Activated T-helper 17 cell treated with anti-CD3 and anti-CD28 coated beads, Interleukin-2, amount 50 U/mL, for 72 hours (primary cell): ENCODE measurements at regions not wholly inside any gene's neighbourhood (a gene's known extent, or its start where the extent isn't known, plus 50 kb on each side); places are given as distances from the start of the nearest gene placed in this dataset.
"Not testable (repeated sequence)": the region's sequence is repeated elsewhere in the genome, so short reads cannot be mapped to it uniquely, and the experiment has no call there.

Experiments used
- ATAC-seq: fragments of 150-1000 bp; cut with Tn5 transposase; replicated peaks from 2 replicates; pipeline ENCODE4 v1.10.0; 2021; ENCODE audit warnings: mild to moderate bottlenecking, moderate library complexity
- H3K27ac Mint-ChIP-seq: one replicate; pipeline ENCODE4 v1.8.0; 2022; ENCODE audit warnings: mixed read lengths
- H3K27me3 Mint-ChIP-seq: one replicate; pipeline ENCODE4 v1.8.0; 2022; ENCODE audit warnings: mixed read lengths
- H3K36me3 Mint-ChIP-seq: one replicate; pipeline ENCODE4 v1.8.0; 2022; ENCODE audit warnings: low read depth, mild to moderate bottlenecking, mixed read lengths
- H3K4me1 Mint-ChIP-seq: one replicate; pipeline ENCODE4 v1.8.0; 2022; ENCODE audit warnings: mixed read lengths
- H3K4me3 Mint-ChIP-seq: one replicate; pipeline ENCODE4 v1.8.0; 2022; ENCODE audit warnings: mild to moderate bottlenecking, mixed read lengths
- H3K9me3 Mint-ChIP-seq: one replicate; pipeline ENCODE4 v1.8.0; 2022; ENCODE audit warnings: mixed read lengths

DNA sequence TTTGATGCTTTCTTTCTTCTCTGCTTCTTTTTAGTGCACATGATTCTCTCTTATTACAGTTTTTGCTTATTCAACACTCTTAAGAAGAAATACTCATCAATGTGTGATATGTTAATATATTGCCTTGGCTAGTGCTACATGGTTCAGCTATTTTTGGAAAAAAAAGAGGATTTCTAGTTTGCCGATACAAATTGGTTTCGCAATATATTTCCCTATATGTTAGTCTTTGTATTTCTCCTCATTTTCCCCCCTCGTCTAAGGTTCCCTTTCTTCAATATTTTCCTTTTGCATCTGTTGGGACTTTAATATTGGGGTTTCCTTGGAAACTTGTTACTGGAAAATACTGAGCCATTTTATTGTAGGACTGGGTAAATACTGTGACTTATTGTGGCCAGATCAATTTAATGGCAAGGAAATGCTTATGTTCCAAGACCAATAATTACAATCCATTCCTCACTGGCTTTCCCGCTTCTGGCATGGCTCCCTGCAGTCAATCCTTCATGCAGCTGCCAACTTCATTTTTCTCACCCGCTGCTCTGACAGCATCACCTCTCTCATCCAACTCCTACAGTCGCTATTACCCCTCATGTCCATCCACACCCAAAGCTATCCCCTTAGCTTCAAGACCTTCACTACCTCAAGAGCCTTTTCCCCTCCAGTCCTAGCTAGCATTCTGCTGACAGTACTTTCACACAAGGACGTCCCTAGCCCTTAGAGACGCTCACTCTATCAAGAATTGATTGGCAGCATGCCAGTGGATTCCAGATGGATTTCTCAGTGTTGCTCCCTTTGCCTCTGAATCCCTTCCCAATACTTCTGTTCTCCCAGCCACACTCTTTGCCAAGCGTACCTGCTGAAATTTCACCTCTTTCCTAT lies 280.1 kb upstream of the TMTC4 start:
- H3K9me3 Mint-ChIP-seq, result no peaks in the 10 kb centered on the region
- no peak overlapping the region for H3K4me3 Mint-ChIP-seq
- peaks cover 12% of the 10 kb centered on the region for H3K27me3 Mint-ChIP-seq
- no peak overlapping the region for H3K27ac Mint-ChIP-seq
- ATAC-seq, result no peak
- H3K36me3 Mint-ChIP-seq, result no peaks in the 10 kb centered on the region
- no peaks in the 10 kb centered on the region for H3K4me1 Mint-ChIP-seq

DNA sequence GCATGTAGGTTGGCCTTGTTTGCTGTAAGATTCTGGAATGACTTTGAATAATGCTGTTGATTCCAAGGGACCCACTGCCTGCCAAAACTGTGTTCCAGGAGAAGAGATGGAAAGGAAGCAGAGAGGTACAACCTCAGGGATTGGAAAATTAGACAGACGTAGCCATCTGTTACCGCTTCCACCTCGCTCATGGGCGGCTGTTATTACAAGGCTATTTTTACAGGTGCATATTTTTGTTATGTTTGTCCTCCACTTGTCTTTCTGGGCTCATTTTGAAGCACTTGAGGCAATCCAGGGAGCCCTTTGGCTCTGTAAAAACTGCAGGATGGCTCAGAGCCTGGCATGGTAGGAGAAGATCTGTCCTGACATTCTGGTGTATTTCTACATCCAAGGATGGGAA lies 276.4 kb upstream of the TMTC4 start:
- Mint-ChIP-seq H3K27ac (no peak overlapping the region), H3K27me3 (peaks cover 6% of the 10 kb centered on the region), H3K36me3 (no peaks in the 10 kb centered on the region), H3K9me3 (peaks cover 6% of the 10 kb centered on the region), H3K4me1 (no peaks in the 10 kb centered on the region), H3K4me3 (no peak overlapping the region)
- no peak for ATAC-seq

GRCh38 chr13:100948937-100949336 lies 274.3 kb upstream of the TMTC4 start:
- H3K27me3 Mint-ChIP-seq, result peaks cover 13% of the 10 kb centered on the region
- not testable (repeated sequence) for H3K27ac Mint-ChIP-seq, ATAC-seq, H3K4me3 Mint-ChIP-seq, H3K36me3 Mint-ChIP-seq, H3K4me1 Mint-ChIP-seq, H3K9me3 Mint-ChIP-seq

- ATAC-seq, result no peak
- H3K36me3 Mint-ChIP-seq, result no peaks in the 10 kb centered on the region
- H3K4me1 Mint-ChIP-seq, result no peaks in the 10 kb centered on the region
- H3K27me3 Mint-ChIP-seq, result peaks cover 19% of the 10 kb centered on the region
- no peak overlapping the region for H3K27ac Mint-ChIP-seq
- no peak overlapping the region for H3K4me3 Mint-ChIP-seq
- H3K9me3 Mint-ChIP-seq, result peaks cover 6% of the 10 kb centered on the region
Measured at GRCh38 chr13:100946588-100946987, 272.0 kb upstream of the TMTC4 start.

DNA sequence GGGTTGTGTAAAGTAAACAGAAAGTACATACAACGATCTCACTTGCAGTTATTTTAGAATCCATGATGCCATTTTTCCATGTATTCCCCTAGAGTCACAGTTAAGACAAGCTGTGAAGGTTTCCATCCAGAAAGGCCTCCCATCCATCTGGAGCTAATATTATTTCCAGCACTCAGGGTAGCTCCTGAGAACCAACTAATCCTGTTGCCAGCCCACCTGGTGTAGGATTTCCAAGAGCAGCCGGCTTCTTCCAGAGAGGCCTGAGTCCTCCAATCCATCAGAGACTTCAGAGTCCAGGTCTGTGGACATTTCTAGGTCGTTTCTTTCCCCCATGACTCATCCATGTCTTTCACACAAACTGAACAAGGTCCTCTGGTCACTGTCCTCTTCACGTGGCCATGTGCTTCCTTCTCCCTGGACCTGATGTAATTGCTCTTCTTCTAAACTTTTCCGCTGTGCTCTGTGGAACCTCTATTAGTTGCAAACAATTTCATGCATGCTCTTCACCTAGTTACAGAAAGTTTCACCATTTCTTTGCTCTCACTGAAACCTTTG lies 270.3 kb upstream of the TMTC4 start:
- no peaks in the 10 kb centered on the region for H3K4me1 Mint-ChIP-seq

GRCh38 chr13:100942742-100943141 lies 268.1 kb upstream of the TMTC4 start:
- H3K4me3 Mint-ChIP-seq, result no peak overlapping the region
- peaks cover 8% of the 10 kb centered on the region for H3K9me3 Mint-ChIP-seq
- no peak for ATAC-seq
- no peak overlapping the region for H3K27ac Mint-ChIP-seq
- H3K27me3 Mint-ChIP-seq, result peaks cover 28% of the 10 kb centered on the region
- H3K4me1 Mint-ChIP-seq, result no peaks in the 10 kb centered on the region
- H3K36me3 Mint-ChIP-seq, result no peaks in the 10 kb centered on the region

More for the DNA sequence above, 270.3 kb upstream of the TMTC4 start:
- peaks cover 25% of the 10 kb centered on the region for H3K27me3 Mint-ChIP-seq
- no peak overlapping the region for H3K4me3 Mint-ChIP-seq
- H3K36me3 Mint-ChIP-seq, result no peaks in the 10 kb centered on the region
- H3K27ac Mint-ChIP-seq, result no peak overlapping the region
- ATAC-seq, result no peak
- peaks cover 6% of the 10 kb centered on the region for H3K9me3 Mint-ChIP-seq

DNA sequence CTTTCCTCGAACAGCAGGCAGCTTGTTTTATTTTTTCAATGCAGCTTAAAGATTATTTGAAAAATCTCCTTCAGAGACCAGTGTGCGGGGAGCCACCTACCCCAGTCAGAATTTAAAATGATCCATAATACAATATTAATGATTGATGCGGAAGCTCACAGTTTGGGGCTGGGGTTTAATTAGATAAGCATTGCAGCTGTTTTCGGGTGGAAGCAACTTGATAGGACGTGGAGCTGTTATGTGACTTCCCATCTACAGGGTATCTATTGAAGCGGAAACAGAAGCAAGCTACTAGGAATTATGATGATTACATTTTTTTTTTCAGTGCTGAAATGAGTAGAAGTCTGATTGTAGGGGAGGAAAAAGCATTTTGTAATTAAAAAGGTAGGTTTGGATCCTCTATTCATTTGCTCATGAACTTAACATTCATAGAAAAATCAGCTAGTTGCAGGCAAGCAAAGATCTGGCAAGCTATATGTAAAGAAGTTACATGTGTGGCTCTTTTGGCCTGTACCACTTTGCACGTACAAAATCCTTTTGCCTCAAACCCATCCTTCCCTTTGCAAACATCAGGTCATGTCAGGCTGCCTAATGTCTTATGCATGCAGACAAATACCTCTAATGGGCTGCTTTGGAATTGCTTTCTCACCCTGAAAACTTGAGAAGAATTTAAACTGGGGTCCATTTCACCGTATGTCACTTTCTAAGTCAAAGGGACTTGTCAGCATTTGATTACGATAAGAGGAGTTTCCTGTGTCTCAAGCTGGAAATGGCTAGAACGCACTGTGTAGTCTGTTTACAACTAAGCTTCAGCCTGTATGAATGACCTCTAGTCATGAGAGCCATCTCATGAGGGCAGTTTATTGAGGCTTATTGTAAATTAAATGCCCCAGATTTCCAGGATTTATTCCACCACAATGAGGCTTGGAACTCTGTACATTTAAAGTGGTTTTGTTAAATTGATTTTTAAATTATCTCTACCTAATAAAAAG lies 267.1 kb upstream of the TMTC4 start:
- H3K4me1 Mint-ChIP-seq, result no peaks in the 10 kb centered on the region
- H3K9me3 Mint-ChIP-seq, result peaks cover 3% of the 10 kb centered on the region
- H3K36me3 Mint-ChIP-seq, result no peaks in the 10 kb centered on the region
- H3K27ac Mint-ChIP-seq, result no peak overlapping the region
- H3K27me3 Mint-ChIP-seq, result peaks cover 32% of the 10 kb centered on the region
- ATAC-seq, result no peak
- H3K4me3 Mint-ChIP-seq, result no peak overlapping the region

- Mint-ChIP-seq H3K27me3 (peaks cover 37% of the 10 kb centered on the region), H3K27ac (no peak overlapping the region), H3K9me3 (peaks cover 3% of the 10 kb centered on the region), H3K4me1 (no peaks in the 10 kb centered on the region), H3K36me3 (no peaks in the 10 kb centered on the region), H3K4me3 (no peak overlapping the region)
- ATAC-seq, result no peak
Measured at GRCh38 chr13:100940658-100941057, 266.1 kb upstream of the TMTC4 start.

DNA sequence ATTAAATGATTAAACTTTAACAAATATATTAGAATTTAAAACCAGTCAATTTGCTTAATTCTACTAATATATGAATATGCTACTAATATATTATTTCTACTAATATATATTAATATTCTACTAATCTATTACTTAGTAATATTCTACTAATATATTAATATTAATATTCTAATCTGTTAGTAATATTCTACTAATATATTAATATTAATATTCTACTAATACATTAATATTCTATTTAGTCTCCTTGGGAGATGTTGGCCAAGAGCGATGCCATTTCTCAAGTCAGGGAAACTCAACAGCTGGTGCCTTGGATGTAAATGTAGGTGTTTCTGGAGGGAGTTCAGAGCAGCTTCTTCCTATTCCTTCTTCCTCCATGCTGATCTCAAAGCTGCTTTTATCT lies 259.2 kb upstream of the TMTC4 start:
- Mint-ChIP-seq H3K36me3 (no peaks in the 10 kb centered on the region), H3K27ac (no peak overlapping the region), H3K9me3 (peaks cover 3% of the 10 kb centered on the region), H3K4me1 (no peaks in the 10 kb centered on the region), H3K4me3 (no peak overlapping the region), H3K27me3 (peaks cover 40% of the 10 kb centered on the region)
- ATAC-seq, result no peak

DNA sequence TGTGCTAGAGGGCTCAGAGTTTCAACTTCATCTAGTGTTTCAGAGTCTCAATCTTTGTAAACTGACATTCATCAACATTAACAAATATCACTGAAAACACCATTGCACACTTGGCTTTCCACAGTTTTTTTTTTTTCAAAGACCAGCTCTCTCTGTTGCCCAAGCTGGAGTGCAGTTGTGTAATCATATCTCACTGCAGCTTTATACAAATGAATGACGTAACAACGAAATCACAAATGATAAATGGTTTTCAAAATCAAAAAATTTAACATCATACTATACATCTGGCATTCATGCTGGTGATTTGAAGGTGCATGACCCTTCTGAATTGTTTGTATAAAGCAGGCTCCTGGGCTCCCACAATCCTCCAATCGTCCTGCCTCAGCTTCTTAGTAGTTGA lies 248.0 kb upstream of the TMTC4 start:
- Mint-ChIP-seq H3K9me3 (no peaks in the 10 kb centered on the region), H3K27ac (no peak overlapping the region), H3K4me1 (no peaks in the 10 kb centered on the region), H3K4me3 (no peak overlapping the region), H3K27me3 (peaks cover 7% of the 10 kb centered on the region), H3K36me3 (no peaks in the 10 kb centered on the region)
- ATAC-seq, result no peak

- Mint-ChIP-seq H3K4me3 (no peak overlapping the region), H3K4me1 (no peaks in the 10 kb centered on the region), H3K9me3 (no peaks in the 10 kb centered on the region), H3K27ac (no peak overlapping the region), H3K36me3 (no peaks in the 10 kb centered on the region), H3K27me3 (peaks cover 16% of the 10 kb centered on the region)
- no peak for ATAC-seq
Measured at GRCh38 chr13:100921139-100921538, 246.5 kb upstream of the TMTC4 start.

GRCh38 chr13:100917011-100917410 lies 242.4 kb upstream of the TMTC4 start:
- Mint-ChIP-seq H3K4me1 (no peaks in the 10 kb centered on the region), H3K4me3 (no peak overlapping the region), H3K9me3 (no peaks in the 10 kb centered on the region), H3K27me3 (peaks cover 23% of the 10 kb centered on the region), H3K36me3 (no peaks in the 10 kb centered on the region), H3K27ac (no peak overlapping the region)
- ATAC-seq, result no peak

- H3K4me1 Mint-ChIP-seq, result no peaks in the 10 kb centered on the region
- H3K27ac Mint-ChIP-seq, result no peak overlapping the region
- H3K9me3 Mint-ChIP-seq, result no peaks in the 10 kb centered on the region
- peaks cover 28% of the 10 kb centered on the region for H3K27me3 Mint-ChIP-seq
- no peaks in the 10 kb centered on the region for H3K36me3 Mint-ChIP-seq
- ATAC-seq, result no peak
- no peak overlapping the region for H3K4me3 Mint-ChIP-seq
Measured at GRCh38 chr13:100913143-100913542, 238.5 kb upstream of the TMTC4 start.

- H3K27me3 Mint-ChIP-seq, result peaks cover 20% of the 10 kb centered on the region
- H3K4me3 Mint-ChIP-seq, result no peak overlapping the region
- no peaks in the 10 kb centered on the region for H3K36me3 Mint-ChIP-seq
- ATAC-seq, result no peak
- no peaks in the 10 kb centered on the region for H3K9me3 Mint-ChIP-seq
- no peaks in the 10 kb centered on the region for H3K4me1 Mint-ChIP-seq
- H3K27ac Mint-ChIP-seq, result no peak overlapping the region
Measured at GRCh38 chr13:100904293-100904976, 229.8 kb upstream of the TMTC4 start.
